ENCODE measurements at regions not wholly inside any gene's neighbourhood (a gene's known extent, or its start where the extent isn't known, plus 50 kb on each side); places are given as distances from the start of the nearest gene placed in this dataset.

DNA sequence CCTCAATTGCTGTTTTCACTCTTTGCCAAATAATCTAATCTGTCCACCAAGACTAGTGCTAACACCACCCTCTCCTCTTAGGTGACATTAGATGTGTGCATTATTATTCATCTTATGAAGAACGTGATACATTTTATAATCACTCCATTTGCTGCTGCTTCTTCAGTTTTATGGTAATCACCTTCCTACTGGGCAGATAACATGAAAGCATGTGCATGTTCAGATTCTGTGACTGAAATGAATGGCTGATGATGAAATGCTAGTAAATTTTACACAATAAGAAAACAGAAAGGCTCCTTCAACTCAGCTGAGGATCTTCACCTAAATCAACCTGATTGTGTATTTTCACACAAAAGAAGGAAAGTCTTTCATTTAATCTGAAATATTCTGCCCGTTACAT lies 577.6 kb downstream of the CSNK1G3 start:
- CTCF ChIA-PET, result no interaction called here
- H3K27me3 ChIP-seq (ENCODE audit: control insufficient read depth, insufficient read depth, low read length), result no peaks in the 10 kb centered on the region
- TF ChIP-seq, protein P1, sequence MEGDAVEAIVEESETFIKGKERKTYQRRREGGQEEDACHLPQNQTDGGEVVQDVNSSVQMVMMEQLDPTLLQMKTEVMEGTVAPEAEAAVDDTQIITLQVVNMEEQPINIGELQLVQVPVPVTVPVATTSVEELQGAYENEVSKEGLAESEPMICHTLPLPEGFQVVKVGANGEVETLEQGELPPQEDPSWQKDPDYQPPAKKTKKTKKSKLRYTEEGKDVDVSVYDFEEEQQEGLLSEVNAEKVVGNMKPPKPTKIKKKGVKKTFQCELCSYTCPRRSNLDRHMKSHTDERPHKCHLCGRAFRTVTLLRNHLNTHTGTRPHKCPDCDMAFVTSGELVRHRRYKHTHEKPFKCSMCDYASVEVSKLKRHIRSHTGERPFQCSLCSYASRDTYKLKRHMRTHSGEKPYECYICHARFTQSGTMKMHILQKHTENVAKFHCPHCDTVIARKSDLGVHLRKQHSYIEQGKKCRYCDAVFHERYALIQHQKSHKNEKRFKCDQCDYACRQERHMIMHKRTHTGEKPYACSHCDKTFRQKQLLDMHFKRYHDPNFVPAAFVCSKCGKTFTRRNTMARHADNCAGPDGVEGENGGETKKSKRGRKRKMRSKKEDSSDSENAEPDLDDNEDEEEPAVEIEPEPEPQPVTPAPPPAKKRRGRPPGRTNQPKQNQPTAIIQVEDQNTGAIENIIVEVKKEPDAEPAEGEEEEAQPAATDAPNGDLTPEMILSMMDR (IDR thresholded peaks at IDR 0.05; ENCODE audit: insufficient read depth, low read depth, low read length), result no peak
- POLR2A ChIA-PET, result no interaction called here
- no peaks in the 10 kb centered on the region for H3K36me3 ChIP-seq (ENCODE audit: control insufficient read depth, insufficient read depth, low read length)
- no peak overlapping the region for H3K4me3 ChIP-seq (ENCODE audit: low read depth, low read length)
- no peak for DNase-seq (ENCODE audit: low read depth)

DNA sequence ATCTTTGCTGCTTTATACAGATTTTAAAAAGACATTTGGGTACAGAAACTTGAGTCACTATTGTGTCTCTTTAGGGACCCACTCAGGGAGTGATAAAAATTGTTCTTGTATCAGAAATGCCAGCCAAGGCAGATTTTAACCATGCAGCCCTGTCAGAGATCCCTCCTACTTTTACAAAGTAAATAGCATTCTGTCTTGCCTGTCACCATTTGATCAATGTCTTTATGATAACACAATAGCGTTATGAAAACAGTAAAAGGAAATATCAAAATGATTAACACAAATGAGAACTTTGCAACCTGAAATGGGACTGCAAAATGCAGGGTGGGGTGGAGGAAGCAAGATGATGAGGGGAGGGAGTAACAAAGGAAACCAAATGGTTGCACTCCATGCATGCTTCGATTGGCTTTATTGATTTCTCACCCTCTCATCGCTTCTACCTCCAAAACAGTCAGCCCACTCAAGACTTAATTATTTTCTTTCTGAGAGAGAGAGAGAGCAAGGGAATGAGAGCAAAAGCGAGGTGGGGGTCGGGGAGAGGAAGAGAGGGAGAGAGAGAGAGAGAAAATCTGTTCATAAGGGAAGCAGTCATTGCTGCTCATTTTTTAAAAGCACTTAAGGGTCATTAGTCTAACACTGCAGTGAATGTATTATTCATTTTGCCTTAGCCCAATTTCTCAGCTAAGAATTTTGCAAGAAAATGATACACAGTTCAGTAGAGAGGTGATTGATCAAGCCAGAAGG lies 576.5 kb downstream of the CSNK1G3 start:
- no peaks in the 10 kb centered on the region for H3K36me3 ChIP-seq (ENCODE audit: control insufficient read depth, insufficient read depth, low read length)
- POLR2A ChIA-PET, result no interaction called here
- TF ChIP-seq, protein P1 (IDR thresholded peaks at IDR 0.05; ENCODE audit: insufficient read depth, low read depth, low read length), result no peak
- CTCF ChIA-PET, result no interaction called here
- no peak overlapping the region for H3K4me3 ChIP-seq (ENCODE audit: low read depth, low read length)
- DNase-seq (ENCODE audit: low read depth), result no peak
- H3K27me3 ChIP-seq (ENCODE audit: control insufficient read depth, insufficient read depth, low read length), result no peaks in the 10 kb centered on the region

DNA sequence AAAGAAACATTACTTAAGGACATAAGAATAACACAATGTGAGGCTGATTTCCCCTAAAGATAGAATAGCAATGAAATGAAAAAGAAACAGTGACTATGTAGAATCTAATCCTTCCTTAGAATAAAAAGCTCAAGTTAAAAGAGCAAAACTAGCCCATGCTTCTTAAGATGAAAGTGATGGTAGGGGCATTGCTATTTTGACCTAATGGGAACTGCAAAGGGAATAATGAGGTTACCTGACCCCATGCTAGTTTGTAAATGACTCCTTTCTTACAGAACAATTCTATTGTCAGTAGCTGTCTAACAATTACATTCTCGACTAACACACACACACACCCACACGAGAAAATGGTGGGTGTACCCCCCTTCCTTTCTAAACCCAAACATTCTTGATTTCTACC lies 575.8 kb downstream of the CSNK1G3 start:
- Histone ChIP-seq H3K4me3 (ENCODE audit: low read depth, low read length) (no peak overlapping the region), H3K36me3 (ENCODE audit: control insufficient read depth, insufficient read depth, low read length) (no peaks in the 10 kb centered on the region), H3K27me3 (ENCODE audit: control insufficient read depth, insufficient read depth, low read length) (no peaks in the 10 kb centered on the region)
- POLR2A ChIA-PET, result no interaction called here
- CTCF ChIA-PET, result no interaction called here
- TF ChIP-seq, protein P1 (IDR thresholded peaks at IDR 0.05; ENCODE audit: insufficient read depth, low read depth, low read length), result no peak
- DNase-seq (ENCODE audit: low read depth), result no peak

DNA sequence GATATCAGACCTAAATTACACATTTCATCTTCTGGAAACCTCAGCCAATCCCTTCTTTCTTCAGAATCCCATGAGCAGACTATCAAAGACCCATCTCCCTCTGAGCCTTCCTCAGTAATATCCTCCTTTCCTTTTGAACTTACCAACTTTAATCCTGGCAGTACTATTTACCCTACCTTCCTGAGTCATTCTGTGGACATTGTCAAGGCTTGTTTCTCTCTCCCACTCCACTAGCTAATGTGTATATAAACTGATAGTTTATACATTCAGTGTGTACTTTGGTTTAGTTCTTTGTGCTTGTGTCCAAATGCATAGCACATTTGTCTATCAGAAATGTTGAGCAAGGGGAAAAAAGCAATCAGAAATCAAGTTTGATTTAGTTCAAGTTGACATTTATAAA lies 568.3 kb downstream of the CSNK1G3 start:
- POLR2A ChIA-PET, result no interaction called here

DNA sequence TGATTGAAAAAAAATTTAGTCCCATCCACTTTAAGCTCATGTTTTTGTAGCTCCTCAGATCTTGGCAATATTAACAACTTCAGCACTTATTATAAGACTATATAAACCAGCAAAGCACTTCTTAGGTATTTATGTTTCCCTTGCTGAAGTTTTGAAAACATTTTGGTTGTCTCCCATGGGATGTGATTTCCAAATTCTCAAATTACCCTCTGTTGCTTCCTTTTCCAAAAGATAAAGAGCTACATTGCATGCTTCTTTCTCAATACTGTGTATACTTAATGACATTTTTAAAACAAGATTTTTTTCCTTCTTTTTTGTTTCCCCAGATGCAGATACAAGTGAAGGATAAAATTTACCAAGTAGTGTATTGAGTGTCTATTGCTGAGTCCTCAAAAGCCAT lies 567.1 kb downstream of the CSNK1G3 start:
- CTCF ChIA-PET, result no interaction called here
- no peak for DNase-seq (ENCODE audit: low read depth)
- H3K4me3 ChIP-seq (ENCODE audit: low read depth, low read length), result no peak overlapping the region

More for the DNA sequence above, 568.3 kb downstream of the CSNK1G3 start:
- H3K36me3 ChIP-seq (ENCODE audit: control insufficient read depth, insufficient read depth, low read length), result no peaks in the 10 kb centered on the region
- CTCF ChIA-PET, result no interaction called here
- no peak overlapping the region for H3K4me3 ChIP-seq (ENCODE audit: low read depth, low read length)
- no peaks in the 10 kb centered on the region for H3K27me3 ChIP-seq (ENCODE audit: control insufficient read depth, insufficient read depth, low read length)
- DNase-seq (ENCODE audit: low read depth), result no peak
- TF ChIP-seq, protein P1 (IDR thresholded peaks at IDR 0.05; ENCODE audit: insufficient read depth, low read depth, low read length), result no peak

More for the DNA sequence above, 567.1 kb downstream of the CSNK1G3 start:
- Histone ChIP-seq H3K36me3 (ENCODE audit: control insufficient read depth, insufficient read depth, low read length) (no peaks in the 10 kb centered on the region), H3K27me3 (ENCODE audit: control insufficient read depth, insufficient read depth, low read length) (no peaks in the 10 kb centered on the region)
- TF ChIP-seq, protein P1 (IDR thresholded peaks at IDR 0.05; ENCODE audit: insufficient read depth, low read depth, low read length), result no peak
- POLR2A ChIA-PET, result no interaction called here
